ENCODE measurements at regions not wholly inside any gene's neighbourhood (a gene's known extent, or its start where the extent isn't known, plus 50 kb on each side); places are given as distances from the start of the nearest gene placed in this dataset.

GRCh38 chr14:89504091-89504490, 87.1 kb upstream of the FOXN3 start:
- no peak for DNase-seq (ENCODE audit: low read depth in 4 of 4, low spot score in 2 of 4)

- no peak for DNase-seq (ENCODE audit: low read depth in 4 of 4, low spot score in 2 of 4)
These were observed 86.5 kb upstream of the FOXN3 start for GRCh38 chr14:89503431-89503996.

GRCh38 chr14:89502966-89503365, 85.9 kb upstream of the FOXN3 start:
- DNase-seq (ENCODE audit: low read depth in 4 of 4, low spot score in 2 of 4): no peak

GRCh38 chr14:89501381-89501780, 84.3 kb upstream of the FOXN3 start:
- no peak for DNase-seq (ENCODE audit: low read depth in 4 of 4, low spot score in 2 of 4)

- DNase-seq (ENCODE audit: low read depth in 4 of 4, low spot score in 2 of 4): no peak
These were observed 83.3 kb upstream of the FOXN3 start for GRCh38 chr14:89500303-89500702.

GRCh38 chr14:89498878-89499277, 81.8 kb upstream of the FOXN3 start:
- no peak for DNase-seq (ENCODE audit: low read depth in 4 of 4, low spot score in 2 of 4)

- no peak for DNase-seq (ENCODE audit: low read depth in 4 of 4, low spot score in 2 of 4)
These were observed 78.7 kb upstream of the FOXN3 start for GRCh38 chr14:89495718-89496117.

GRCh38 chr14:89493877-89494634, 77.0 kb upstream of the FOXN3 start:
- peak in 2 of 4 donors; percentile 56 to 57 for DNase-seq (ENCODE audit: low read depth in 4 of 4, low spot score in 2 of 4)

- no peak for DNase-seq (ENCODE audit: low read depth in 4 of 4, low spot score in 2 of 4)
These were observed 76.4 kb upstream of the FOXN3 start for GRCh38 chr14:89493406-89493805.

- no peak for DNase-seq (ENCODE audit: low read depth in 4 of 4, low spot score in 2 of 4)
These were observed 74.8 kb upstream of the FOXN3 start for GRCh38 chr14:89491711-89492381.

GRCh38 chr14:89490466-89490865, 73.4 kb upstream of the FOXN3 start:
- DNase-seq (ENCODE audit: low read depth in 4 of 4, low spot score in 2 of 4): no peak

- DNase-seq (ENCODE audit: low read depth in 4 of 4, low spot score in 2 of 4): no peak
These were observed 72.9 kb upstream of the FOXN3 start for GRCh38 chr14:89489761-89490437.

- DNase-seq (ENCODE audit: low read depth in 4 of 4, low spot score in 2 of 4): no peak
These were observed 69.9 kb upstream of the FOXN3 start for GRCh38 chr14:89486961-89487360.

- DNase-seq (ENCODE audit: low read depth in 4 of 4, low spot score in 2 of 4): no peak
These were observed 69.5 kb upstream of the FOXN3 start for GRCh38 chr14:89486505-89486904.

- no peak for DNase-seq (ENCODE audit: low read depth in 4 of 4, low spot score in 2 of 4)
These were observed 68.2 kb upstream of the FOXN3 start for GRCh38 chr14:89485264-89485663.

GRCh38 chr14:89484051-89484844, 67.2 kb upstream of the FOXN3 start:
- DNase-seq (ENCODE audit: low read depth in 4 of 4, low spot score in 2 of 4): no peak

GRCh38 chr14:89481196-89481595, 64.2 kb upstream of the FOXN3 start:
- no peak for DNase-seq (ENCODE audit: low read depth in 4 of 4, low spot score in 2 of 4)

GRCh38 chr14:89480278-89480677, 63.2 kb upstream of the FOXN3 start:
- no peak for DNase-seq (ENCODE audit: low read depth in 4 of 4, low spot score in 2 of 4)

GRCh38 chr14:89479802-89480201, 62.8 kb upstream of the FOXN3 start:
- no peak for DNase-seq (ENCODE audit: low read depth in 4 of 4, low spot score in 2 of 4)

- no peak for DNase-seq (ENCODE audit: low read depth in 4 of 4, low spot score in 2 of 4)
These were observed 60.4 kb upstream of the FOXN3 start for GRCh38 chr14:89477391-89477790.
